ENCODE measurements at regions not wholly inside any gene's neighbourhood (a gene's known extent, or its start where the extent isn't known, plus 50 kb on each side); places are given as distances from the start of the nearest gene placed in this dataset.
"Not testable (repeated sequence)": the region's sequence is repeated elsewhere in the genome, so short reads cannot be mapped to it uniquely, and the experiment has no call there.

GRCh38 chr4:124046190-124046589, 649.6 kb downstream of the SPRY1 start:
- DNase-seq (ENCODE audit: low read depth in 2 of 2) = no peak

- DNase-seq (ENCODE audit: low read depth in 2 of 2) = no peak
Observed at GRCh38 chr4:124053872-124054538, 657.4 kb downstream of the SPRY1 start.

GRCh38 chr4:124055336-124055735, 657.2 kb downstream of the ANKRD50 start:
- DNase-seq (ENCODE audit: low read depth in 2 of 2) = no peak

GRCh38 chr4:124055896-124056295, 656.6 kb downstream of the ANKRD50 start:
- DNase-seq (ENCODE audit: low read depth in 2 of 2) = no peak

GRCh38 chr4:124060261-124060918, 652.1 kb downstream of the ANKRD50 start:
- no peak for DNase-seq (ENCODE audit: low read depth in 2 of 2)

- no peak for DNase-seq (ENCODE audit: low read depth in 2 of 2)
Observed at GRCh38 chr4:124061413-124061812, 651.1 kb downstream of the ANKRD50 start.

GRCh38 chr4:124065422-124065821, 647.1 kb downstream of the ANKRD50 start:
- no peak for DNase-seq (ENCODE audit: low read depth in 2 of 2)

GRCh38 chr4:124065936-124066335, 646.6 kb downstream of the ANKRD50 start:
- DNase-seq (ENCODE audit: low read depth in 2 of 2) = no peak

GRCh38 chr4:124066595-124066994, 645.9 kb downstream of the ANKRD50 start:
- no peak for DNase-seq (ENCODE audit: low read depth in 2 of 2)

GRCh38 chr4:124067046-124067445, 645.5 kb downstream of the ANKRD50 start:
- DNase-seq (ENCODE audit: low read depth in 2 of 2) = no peak

- DNase-seq (ENCODE audit: low read depth in 2 of 2) = no peak
Observed at GRCh38 chr4:124070688-124071484, 641.6 kb downstream of the ANKRD50 start.

GRCh38 chr4:124075276-124075675, 637.3 kb downstream of the ANKRD50 start:
- DNase-seq (ENCODE audit: low read depth in 2 of 2) = not testable (repeated sequence)

- DNase-seq (ENCODE audit: low read depth in 2 of 2) = no peak
Observed at GRCh38 chr4:124079174-124079780, 633.3 kb downstream of the ANKRD50 start.

- no peak for DNase-seq (ENCODE audit: low read depth in 2 of 2)
Observed at GRCh38 chr4:124083711-124084110, 628.8 kb downstream of the ANKRD50 start.

- no peak for DNase-seq (ENCODE audit: low read depth in 2 of 2)
Observed at GRCh38 chr4:124085561-124086180, 626.9 kb downstream of the ANKRD50 start.

- DNase-seq (ENCODE audit: low read depth in 2 of 2) = no peak
Observed at GRCh38 chr4:124090021-124090420, 622.5 kb downstream of the ANKRD50 start.

- no peak for DNase-seq (ENCODE audit: low read depth in 2 of 2)
Observed at GRCh38 chr4:124092101-124092500, 620.4 kb downstream of the ANKRD50 start.

- DNase-seq (ENCODE audit: low read depth in 2 of 2) = no peak
Observed at GRCh38 chr4:124092541-124092984, 620.0 kb downstream of the ANKRD50 start.

- no peak for DNase-seq (ENCODE audit: low read depth in 2 of 2)
Observed at GRCh38 chr4:124095621-124096020, 616.9 kb downstream of the ANKRD50 start.

- no peak for DNase-seq (ENCODE audit: low read depth in 2 of 2)
Observed at GRCh38 chr4:124096290-124096689, 616.2 kb downstream of the ANKRD50 start.

GRCh38 chr4:124097447-124097846, 615.1 kb downstream of the ANKRD50 start:
- DNase-seq (ENCODE audit: low read depth in 2 of 2) = no peak

- no peak for DNase-seq (ENCODE audit: low read depth in 2 of 2)
Observed at GRCh38 chr4:124104101-124104500, 608.4 kb downstream of the ANKRD50 start.

Measured in stimulated activated CD4-positive, alpha-beta T cell treated with anti-CD3 and anti-CD28 coated beads, Interleukin-1b, Interleukin-23, amount 100 ng/mL, for 1 hour (primary cell).